K562 (cell line): ENCODE measurements at regions not wholly inside any gene's neighbourhood (a gene's known extent, or its start where the extent isn't known, plus 50 kb on each side); places are given as distances from the start of the nearest gene placed in this dataset.

Experiments
- ATAC-seq: fragments of 200-7000 bp; cut with Tn5 transposase; 3 replicates; pipeline ENCODE4 v1.9.1; 2020; ENCODE audit warnings: moderate library complexity
- BruUV-seq: library from RNA; stranded (reverse); fragments of 400-500 nt; replicated peaks from 2 replicates; lab custom pipeline; 2021; lab: Mats Ljungman, UMichigan
- CTCF ChIA-PET: fragments of 300-600 bp; formaldehyde crosslinking; extraction: SDS; loops from one replicate; lab custom pipeline; 2021; ENCODE audit warnings: low intra/inter-chr PET ratio; lab: Yijun Ruan, JAX
- POLR2A ChIA-PET: fragments of 300-600, 350-650 bp; sonication (Branson Sonifier 250); formaldehyde crosslinking; extraction: SDS; loops from one replicate; lab custom pipeline; 2021; ENCODE audit warnings: antibody characterized with exemption, inconsistent platforms; lab: Yijun Ruan, JAX
- DNase-seq, 4 experiments: peaks; one replicate each; pipeline versions ENCODE4 v3.0.0 to v3.0.0-alpha.2; 2011 to 2018; ENCODE audit warnings: low spot score in 3 of 4, mixed read lengths in 3 of 4; ENCODE audit errors: extremely low read depth in 1 of 4
- FAIRE-seq: peaks from 2 replicates; lab custom pipeline; 2011; peaks lifted over from hg19 to GRCh38; lab: Jason Lieb, UNC
- H2AFZ ChIP-seq: 2 replicates; pipeline ENCODE4 v1.6.0; 2011; ENCODE audit warnings: low read depth, low read length, control low read depth, inconsistent platforms
- H3K27ac ChIP-seq: fragments of 200-600 bp; 3 replicates; pipeline ENCODE4 v1.8.0; 2011; ENCODE audit warnings: low read depth, mild to moderate bottlenecking, control low read depth, inconsistent platforms, low read length, moderate library complexity, mixed read lengths; ENCODE audit errors: extremely low read depth
- H3K27me3 ChIP-seq, 2 experiments: fragments of 300-600 bp in 1 of 2; 2 replicates in 1 of 2; 3 replicates in 1 of 2; pipeline versions ENCODE4 v1.6.0 to v1.8.0; 2011; ENCODE audit warnings: inconsistent platforms in 2 of 2, low read length in 2 of 2, mild to moderate bottlenecking in 1 of 2, mixed read lengths in 1 of 2, moderate library complexity in 1 of 2; ENCODE audit not compliant: control insufficient read depth in 2 of 2, insufficient read depth in 2 of 2
- H3K36me3 ChIP-seq: fragments of 300-600 bp; 3 replicates; pipeline ENCODE4 v1.8.0; 2011; ENCODE audit warnings: mild to moderate bottlenecking, low read length, inconsistent platforms; ENCODE audit not compliant: control insufficient read depth, insufficient read depth
- H3K4me1 ChIP-seq, 2 experiments: fragments of 200-600 bp in 1 of 2; replicated peaks in 1 of 2; 2 replicates in 1 of 2; 3 replicates in 1 of 2; pipeline versions ENCODE4 v1.5.1 to v1.8.0; 2011; ENCODE audit warnings: inconsistent platforms in 2 of 2, low read length in 2 of 2, mild to moderate bottlenecking in 1 of 2, mixed read lengths in 1 of 2, moderate library complexity in 1 of 2; ENCODE audit not compliant: control insufficient read depth in 2 of 2, insufficient read depth in 2 of 2
- H3K4me2 ChIP-seq: 2 replicates; pipeline ENCODE4 v1.6.1; 2011; ENCODE audit warnings: low read length, control low read depth, inconsistent platforms, mixed read lengths; ENCODE audit not compliant: insufficient read depth
- H3K4me3 ChIP-seq: fragments of 200-600 bp; sonication (generic), shearing (Covaris generic); 2 replicates; pipeline ENCODE4 v1.5.1; 2016; ENCODE audit warnings: control low read depth, inconsistent platforms
- H3K79me2 ChIP-seq: fragments of 200-600 bp; 3 replicates; pipeline ENCODE4 v1.8.0; 2011; ENCODE audit warnings: low read length, inconsistent platforms; ENCODE audit not compliant: control insufficient read depth, insufficient read depth
- H3K9ac ChIP-seq, 2 experiments: 2 replicates each; pipeline versions ENCODE4 v1.6.0 to v1.6.1; 2011; ENCODE audit warnings: low read depth in 2 of 2, low read length in 2 of 2, control low read depth in 1 of 2, inconsistent platforms in 1 of 2, mild to moderate bottlenecking in 1 of 2, mixed read lengths in 1 of 2; ENCODE audit not compliant: insufficient read depth in 1 of 2
- H3K9me1 ChIP-seq: one replicate; pipeline ENCODE4 v1.6.0; 2011; ENCODE audit warnings: inconsistent platforms, mild to moderate bottlenecking, low read length, moderate library complexity; ENCODE audit not compliant: control insufficient read depth, insufficient read depth
- H3K9me3 ChIP-seq: replicated peaks from 2 replicates; pipeline ENCODE4 v1.5.1; 2011; ENCODE audit warnings: low read depth, low read length, inconsistent platforms; ENCODE audit not compliant: control insufficient read depth, insufficient read depth
- H4K20me1 ChIP-seq: replicated peaks from 2 replicates; pipeline ENCODE4 v1.6.1; 2011; ENCODE audit warnings: low read length, inconsistent platforms, mixed read lengths; ENCODE audit not compliant: control insufficient read depth, insufficient read depth
- CBFA2T3 ChIP-seq: fragments of 450-650 bp; IDR thresholded peaks from 2 replicates; pipeline ENCODE4 v1.6.1; 2017
- PHB ChIP-seq: fragments of 250-450 bp; sonication (Bioruptor Pico); IDR thresholded peaks from 2 replicates; pipeline ENCODE4 v1.5.0; 2021
- RBM14 ChIP-seq: fragments of 200-400 bp; formaldehyde crosslinking; IDR thresholded peaks from 2 replicates; pipeline ENCODE4 v1.6.1; 2018; ENCODE audit warnings: low read depth, mild to moderate bottlenecking, low read length, moderate library complexity, borderline replicate concordance; ENCODE audit not compliant: insufficient read depth
- SMARCA5 ChIP-seq: fragments of 450-650 bp; IDR thresholded peaks from 2 replicates; pipeline ENCODE4 v1.6.1; 2016
- SOX6 ChIP-seq: fragments of 450-650 bp; IDR thresholded peaks from 2 replicates; pipeline ENCODE4 v1.6.1; 2014; ENCODE audit warnings: mild to moderate bottlenecking
- TAF9B ChIP-seq: fragments of 450-650 bp; IDR thresholded peaks from 2 replicates; pipeline ENCODE4 v1.6.1; 2018; ENCODE audit warnings: mild to moderate bottlenecking; ENCODE audit not compliant: partially characterized antibody
- TAL1 ChIP-seq: fragments of 450-650 bp; IDR thresholded peaks from 2 replicates; pipeline ENCODE4 v1.6.1; 2016; ENCODE audit warnings: mild to moderate bottlenecking
- ZNF318 ChIP-seq, 2 experiments: fragments of 450-650 bp; IDR thresholded peaks; 2 replicates each; pipeline ENCODE4 v1.6.1; 2016; ENCODE audit warnings: mild to moderate bottlenecking in 2 of 2, borderline replicate concordance in 1 of 2, low read depth in 1 of 2, moderate library complexity in 1 of 2
- WGBS: fragments of 100-300 bp; shearing (Covaris generic); methylation state at CpG from one replicate; pipeline ENCODE4 v1.1.6; 2016; ENCODE audit warnings: low coverage, mixed read lengths; ENCODE audit not compliant: insufficient coverage; ENCODE audit errors: missing lambda C conversion rate; 5-methylcytosine and 5-hydroxymethylcytosine counted together
- in situ Hi-C: fragments of 300-500 bp; cut with MboI; formaldehyde crosslinking; loops from 4 replicates; pipeline ENCODE4 v1.15.0; 2018; ENCODE audit warnings: inconsistent platforms, mixed read lengths
- intact Hi-C: fragments of 100-400 bp; cut with micrococcal nuclease; formaldehyde crosslinking; loops from 2 replicates; pipeline ENCODE4 v1.14.2; 2022

- in situ Hi-C loops: no loop called here
- H3K27ac ChIP-seq: 0 out of 3 replicates have a peak overlapping the region, but pooled peaks have one; percentile 64
- DNase-seq (no peak), FAIRE-seq (no peak), ATAC-seq (no peak)
- 31% methylated on average over 1 of the region's 1 CpG for WGBS
- no peaks in the 10 kb centered on the region for H3K27me3 ChIP-seq
- H3K36me3 ChIP-seq: no peaks in the 10 kb centered on the region
- peak overlapping the region in 1 of 2 experiments; percentile 75; a peak in 2 of 4 replicates for H3K9ac ChIP-seq
- no peak overlapping the region for H3K4me3 ChIP-seq
- H2AFZ ChIP-seq: peak overlapping the region; percentile 98
- H3K4me1 ChIP-seq: peaks cover 7 to 16% of the 10 kb centered on the region in 2 experiments; a peak in 4 of 5 replicates
- CTCF ChIA-PET: no interaction called here
- no TSS peak for BruUV-seq
- peak overlapping the region; percentile 82; the same call in 1 of the 2 replicates for H3K4me2 ChIP-seq
- no peaks in the 10 kb centered on the region for H3K9me3 ChIP-seq
- POLR2A ChIA-PET: interaction anchor here (0.5 kb wide), 1 partner anchor 12 kb away, joined by 3 read pairs; no protein-coding TSS in a partner anchor
- 0 out of 2 replicates have a peak, but pooled peaks have one; percentile 2 for TF ChIP-seq SMARCA5
- TF ChIP-seq SOX6: peak; percentile 68; the same call in 1 of the 2 replicates
- no peak for TF ChIP-seq RBM14
- TF ChIP-seq TAL1: 0 out of 2 replicates have a peak, but pooled peaks have one; percentile 0
- TF ChIP-seq CBFA2T3: peak; percentile 8; the same call in 1 of the 2 replicates
- no peak for TF ChIP-seq ZNF318 (IDR thresholded peaks at IDR 0.05; ENCODE audit: borderline replicate concordance in 1 of 2, low read depth in 1 of 2)
- TF ChIP-seq TAF9B: peak; percentile 15
- no peak for TF ChIP-seq PHB (CRISPR knock-in tag)
- no peaks in the 10 kb centered on the region for H3K79me2 ChIP-seq
- H3K9me1 ChIP-seq: no peaks in the 10 kb centered on the region
- intact Hi-C loops: loop anchor here (2.0 to 10.0 kb wide), 6 partner anchors 30 to 1374 kb away; partner anchors contain the start of gene TFB1M
- no peaks in the 10 kb centered on the region for H4K20me1 ChIP-seq
Observed at GRCh38 chr6:156688620-156688971, 88.6 kb upstream of the ARID1B start.
